ENCODE measurements at regions not wholly inside any gene's neighbourhood (a gene's known extent, or its start where the extent isn't known, plus 50 kb on each side); places are given as distances from the start of the nearest gene placed in this dataset.
A peak's percentile ranks its signal among the peaks of the same experiment; 100 is the strongest.

DNA sequence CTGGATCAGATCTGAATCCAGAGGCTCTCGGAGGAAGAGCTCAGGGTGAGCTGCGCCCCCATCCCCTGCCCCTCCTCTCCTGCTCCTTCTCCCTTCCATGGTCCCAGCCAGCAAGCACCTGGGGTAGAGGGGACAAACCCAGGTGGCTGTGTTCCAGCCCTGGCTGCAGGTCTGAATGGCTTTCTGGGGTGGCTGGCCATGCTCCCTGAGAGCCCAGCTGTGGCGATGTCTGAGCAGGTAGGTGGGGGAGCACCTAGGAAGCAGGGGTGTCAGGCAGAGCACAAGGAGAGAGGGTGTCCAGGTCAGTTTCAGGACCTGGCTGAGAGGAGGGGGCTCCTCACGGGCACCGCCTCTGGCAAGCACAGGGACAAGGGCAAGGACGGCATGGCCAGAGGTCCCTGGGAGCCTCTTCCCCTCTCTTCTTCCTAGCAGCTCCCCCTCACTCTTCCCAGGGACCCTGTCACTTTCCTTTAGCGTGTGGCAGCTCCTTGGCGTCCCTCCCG is 310.0 kb downstream of the SEC14L1 start:
- no peak for DNase-seq

DNA sequence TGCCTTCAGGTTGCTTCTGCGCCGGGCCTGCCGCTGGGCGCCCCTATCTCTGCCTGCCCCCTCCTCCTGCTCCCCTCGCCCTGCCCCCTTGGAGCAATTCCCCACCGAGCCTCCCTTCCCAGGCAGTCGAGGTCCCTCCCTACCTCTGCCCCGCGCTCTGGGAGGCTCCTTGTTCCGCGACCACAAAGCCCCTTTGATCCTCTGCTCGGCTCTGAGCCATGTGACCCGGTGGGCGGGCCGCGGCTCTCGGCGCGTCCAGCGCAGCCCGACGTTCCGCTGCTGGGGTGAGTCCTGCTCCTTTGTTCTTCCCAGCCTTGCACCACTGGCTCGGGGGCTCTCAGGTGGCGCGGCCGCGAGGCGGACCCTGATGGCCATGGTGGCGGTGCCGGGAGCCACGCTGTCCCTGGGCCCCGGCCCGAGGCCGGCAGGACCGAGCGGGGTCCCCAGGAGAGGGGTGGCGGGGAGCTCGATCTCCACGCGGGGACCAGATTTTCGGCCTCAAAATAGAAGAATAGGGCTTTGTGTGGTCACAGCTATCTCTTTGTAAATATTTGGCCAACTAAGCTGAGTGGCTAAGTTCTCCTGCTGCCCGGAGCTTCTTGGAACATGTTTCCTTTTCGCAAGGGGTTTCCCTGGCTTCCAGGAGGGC is 310.6 kb downstream of the SEC14L1 start:
- peak; percentile 68 for DNase-seq

DNA sequence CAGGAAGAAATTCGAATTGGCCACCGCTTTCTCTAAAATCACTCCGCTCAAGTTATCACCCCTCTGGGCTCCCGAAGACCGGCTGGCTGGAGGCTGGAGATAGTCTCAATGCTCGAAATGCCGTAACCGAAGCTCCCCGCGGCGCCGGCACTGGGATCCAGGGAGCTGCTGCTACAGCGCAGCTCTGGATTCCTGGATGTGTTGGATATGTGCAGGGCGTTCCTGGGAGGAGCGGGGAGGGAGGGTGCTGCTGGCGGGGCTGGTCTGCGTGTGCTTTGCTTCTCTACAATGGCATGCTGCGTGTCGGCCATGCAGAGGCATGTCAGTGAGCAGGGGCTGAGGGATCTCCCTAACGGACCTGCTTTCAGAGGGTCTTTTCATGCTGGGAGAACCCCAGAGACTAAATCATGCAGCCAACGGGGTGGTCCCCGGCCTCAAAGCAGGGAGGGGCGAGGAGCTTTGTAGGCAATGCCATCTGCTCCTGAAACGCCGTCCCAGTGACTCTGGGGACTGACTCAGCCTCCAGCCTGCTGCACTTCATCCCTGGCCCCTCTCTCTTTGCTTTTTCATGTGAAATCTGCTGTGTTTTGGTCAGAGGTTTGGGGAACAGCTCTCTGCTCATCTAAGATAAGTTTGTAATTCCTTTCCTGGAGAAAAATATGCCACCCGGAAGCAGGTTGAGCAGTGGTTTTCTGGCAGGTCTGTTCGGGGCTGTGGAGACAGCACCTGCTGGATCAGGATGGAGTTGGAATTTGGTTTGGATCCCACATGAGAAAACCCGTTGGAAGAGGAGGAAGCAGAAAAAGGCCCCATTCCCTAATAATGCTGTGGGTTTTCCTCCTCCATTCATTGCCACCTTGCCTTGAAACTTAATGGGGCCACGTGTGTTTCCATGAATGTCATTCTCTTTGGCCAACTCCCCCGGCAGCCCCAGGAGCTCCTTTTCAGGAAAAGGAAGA is 311.4 kb downstream of the SEC14L1 start:
- no peak for DNase-seq

DNA sequence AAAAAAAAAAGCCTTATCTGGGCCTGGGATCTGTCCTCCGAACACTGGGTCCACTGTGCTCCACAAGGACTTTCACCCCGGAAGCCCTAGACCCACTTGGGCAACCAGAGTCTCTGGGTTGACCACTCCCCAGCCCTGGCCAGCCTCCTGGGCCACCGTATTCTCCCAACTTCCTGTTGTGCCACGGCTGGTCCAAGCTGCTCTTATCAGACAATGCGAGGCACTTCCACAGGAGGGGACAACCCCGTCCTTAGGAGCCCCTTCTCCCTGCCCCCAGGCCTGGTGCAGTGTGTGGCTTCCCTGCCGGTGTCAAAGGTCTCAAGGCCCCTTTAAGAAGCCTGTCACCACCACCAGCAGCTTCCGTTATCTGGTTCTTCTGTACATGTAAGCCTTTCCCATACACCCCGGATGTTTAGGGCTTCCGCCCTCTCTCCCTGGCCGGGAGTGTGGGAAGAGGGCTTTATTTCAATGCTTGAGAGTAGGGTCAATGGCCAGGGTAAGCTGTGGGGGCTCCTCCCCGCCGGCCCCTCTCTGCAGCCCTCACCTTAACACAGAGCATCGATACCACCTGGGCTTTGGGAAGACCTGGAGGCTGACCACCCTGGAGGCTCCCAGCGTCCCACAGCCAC is 313.0 kb downstream of the SEC14L1 start:
- peak; percentile 62 for DNase-seq

DNA sequence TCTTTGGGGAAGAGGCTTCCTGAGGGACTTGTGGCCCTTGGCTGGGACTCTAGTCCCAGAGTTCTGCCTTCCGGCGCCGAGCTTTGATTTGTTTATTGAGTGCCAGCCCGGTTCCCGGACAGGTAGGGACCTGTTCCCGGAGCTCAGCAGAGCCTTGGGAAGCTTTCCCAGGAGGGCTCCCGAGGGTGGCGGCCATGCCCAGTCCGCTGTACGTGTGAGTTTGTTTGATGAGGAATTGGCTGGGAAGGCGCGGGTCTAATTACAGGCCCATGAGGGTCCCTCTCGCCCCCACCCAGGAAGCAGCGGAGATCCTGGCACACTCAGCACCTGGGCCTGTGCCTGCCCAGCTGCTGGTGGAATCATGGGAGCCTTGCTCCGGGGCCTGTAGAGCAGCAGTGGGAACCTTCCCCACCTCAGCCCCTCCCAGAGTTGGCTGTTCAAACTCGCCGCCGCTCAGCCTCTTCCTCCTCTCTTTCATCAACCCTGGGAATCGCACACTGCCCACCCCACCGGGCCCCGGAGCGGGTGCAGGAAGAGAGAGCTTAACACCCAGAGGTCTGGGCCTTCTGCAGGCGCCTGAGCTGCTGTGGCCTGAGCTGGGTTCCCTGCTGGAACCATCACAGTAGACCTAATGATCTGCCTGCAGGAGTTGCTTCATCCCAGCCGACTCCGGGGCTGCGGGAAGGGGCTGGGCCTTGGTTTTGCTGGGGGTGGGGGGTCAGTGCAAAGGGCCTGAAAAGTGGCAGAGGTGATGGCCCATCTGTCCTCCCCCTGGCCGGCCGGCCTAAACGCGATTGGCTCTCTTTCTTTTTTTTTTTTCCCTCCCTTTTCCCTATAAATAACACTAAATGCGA is 313.7 kb downstream of the SEC14L1 start:
- DNase-seq = no peak

DNA sequence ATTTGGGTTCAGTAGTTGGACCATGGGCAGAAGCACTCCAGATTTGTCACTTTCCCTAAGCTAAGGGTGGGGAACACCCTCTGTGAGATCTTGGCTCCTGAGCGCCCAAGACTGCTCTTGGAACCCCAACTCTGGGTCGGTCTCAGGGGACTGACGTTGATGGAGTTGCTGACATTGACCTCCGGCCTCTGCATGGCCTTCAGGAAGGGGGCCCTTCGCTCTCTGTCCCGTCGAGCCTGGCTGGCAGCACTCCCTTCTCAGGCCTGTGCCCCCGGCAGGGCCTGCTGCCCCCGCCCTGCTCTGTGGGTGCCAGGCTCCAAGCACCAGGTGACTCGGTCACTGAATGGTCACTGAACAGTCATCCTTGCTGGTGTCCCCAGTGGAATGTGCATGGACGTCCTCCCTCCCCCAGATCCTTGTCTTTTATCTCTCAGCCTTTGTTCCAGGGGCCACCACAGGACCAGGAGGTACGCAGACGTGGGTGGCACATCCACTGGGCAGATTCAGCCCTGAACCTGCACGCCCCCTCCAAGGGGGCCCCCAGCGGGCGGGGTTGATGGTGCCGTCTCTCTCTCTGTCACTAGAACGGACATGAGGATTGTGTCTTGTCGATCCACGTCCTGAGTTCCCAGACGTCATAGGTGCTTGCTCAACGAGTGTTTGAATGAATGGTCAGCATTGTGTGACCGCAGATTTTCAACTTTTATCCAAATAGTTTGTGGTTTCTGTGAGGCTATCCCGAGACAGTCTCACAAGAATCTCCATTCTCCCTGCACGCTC is 314.5 kb downstream of the SEC14L1 start:
- no peak for DNase-seq

DNA sequence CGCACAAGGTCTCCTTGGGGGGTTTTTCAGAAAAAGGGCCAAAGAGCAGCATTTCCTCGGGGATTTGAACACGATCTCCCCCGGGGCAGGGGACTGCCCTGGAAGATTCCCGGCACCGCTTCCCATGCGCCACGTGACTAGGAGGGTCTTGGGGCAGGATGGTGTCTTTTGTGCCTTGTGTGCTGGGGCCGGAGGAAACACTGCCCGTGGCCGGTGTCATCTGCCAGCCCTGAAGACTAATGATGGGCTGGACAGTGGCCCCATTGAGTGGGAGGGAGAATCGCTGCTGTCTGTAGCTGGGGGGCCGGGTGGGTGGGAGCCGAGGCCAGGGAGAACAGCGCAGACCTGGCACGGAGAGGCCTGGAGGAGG is 315.1 kb downstream of the SEC14L1 start:
- no peak for DNase-seq

DNA sequence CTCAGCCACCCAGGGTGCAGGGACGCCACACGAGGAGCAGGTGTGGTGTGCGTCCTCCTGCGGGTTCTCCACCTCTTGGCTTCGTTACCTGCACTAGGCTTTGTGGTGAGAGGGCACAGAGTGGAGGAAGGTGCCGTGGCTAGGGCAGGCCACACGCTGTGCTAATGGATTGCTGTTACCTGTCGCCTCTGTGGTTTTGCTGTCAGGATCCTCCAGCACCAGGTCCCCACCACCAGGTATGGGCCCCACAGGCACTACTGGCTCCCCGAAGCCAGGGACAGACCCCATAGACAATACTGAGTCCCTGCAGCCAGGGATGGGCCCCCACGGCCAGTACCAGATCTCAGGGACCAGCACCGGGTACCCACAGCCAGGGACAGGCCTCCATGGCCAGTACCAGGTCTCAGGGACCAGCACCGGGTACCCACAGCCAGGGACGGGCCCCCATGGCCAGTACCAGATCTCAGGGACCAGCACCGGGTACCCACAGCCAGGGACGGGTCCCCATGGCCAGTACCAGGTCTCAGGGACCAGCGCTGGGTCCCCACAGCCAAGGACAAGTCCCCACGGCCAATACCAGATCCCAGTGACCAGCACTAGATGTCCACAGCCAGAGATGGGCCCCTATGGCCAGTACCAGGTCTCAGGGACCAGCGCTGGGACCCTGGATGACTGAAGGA is 315.6 kb downstream of the SEC14L1 start:
- peak; percentile 59 for DNase-seq

DNA sequence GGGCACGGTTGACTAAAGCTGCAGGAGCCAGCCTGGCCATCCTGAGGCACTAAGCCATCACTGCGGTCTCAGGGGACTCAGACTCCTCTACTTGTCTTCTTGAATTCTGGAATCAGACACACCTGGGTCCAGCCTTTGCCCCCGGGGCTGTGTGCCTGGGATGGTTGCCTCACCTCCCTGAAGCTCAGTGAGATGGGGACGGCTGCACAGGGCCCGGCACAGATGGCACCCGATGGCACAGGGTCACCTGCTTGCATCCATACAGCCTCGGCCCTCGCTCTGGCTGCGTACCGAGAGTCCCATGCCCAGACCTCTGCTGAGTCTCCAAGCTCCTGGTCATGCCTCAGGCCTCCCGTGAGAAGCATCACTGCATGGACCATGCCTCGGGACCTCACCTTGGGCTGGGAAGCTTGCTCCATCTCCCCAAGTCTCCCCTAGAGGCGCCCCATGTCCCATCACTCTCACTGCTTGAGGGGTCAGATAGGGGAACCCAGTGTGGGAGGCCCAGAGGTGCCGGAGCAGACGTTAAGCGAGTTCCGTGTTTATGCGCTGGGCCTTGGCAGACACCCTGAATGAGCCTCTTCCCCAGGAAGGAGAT is 316.3 kb downstream of the SEC14L1 start:
- DNase-seq = no peak

DNA sequence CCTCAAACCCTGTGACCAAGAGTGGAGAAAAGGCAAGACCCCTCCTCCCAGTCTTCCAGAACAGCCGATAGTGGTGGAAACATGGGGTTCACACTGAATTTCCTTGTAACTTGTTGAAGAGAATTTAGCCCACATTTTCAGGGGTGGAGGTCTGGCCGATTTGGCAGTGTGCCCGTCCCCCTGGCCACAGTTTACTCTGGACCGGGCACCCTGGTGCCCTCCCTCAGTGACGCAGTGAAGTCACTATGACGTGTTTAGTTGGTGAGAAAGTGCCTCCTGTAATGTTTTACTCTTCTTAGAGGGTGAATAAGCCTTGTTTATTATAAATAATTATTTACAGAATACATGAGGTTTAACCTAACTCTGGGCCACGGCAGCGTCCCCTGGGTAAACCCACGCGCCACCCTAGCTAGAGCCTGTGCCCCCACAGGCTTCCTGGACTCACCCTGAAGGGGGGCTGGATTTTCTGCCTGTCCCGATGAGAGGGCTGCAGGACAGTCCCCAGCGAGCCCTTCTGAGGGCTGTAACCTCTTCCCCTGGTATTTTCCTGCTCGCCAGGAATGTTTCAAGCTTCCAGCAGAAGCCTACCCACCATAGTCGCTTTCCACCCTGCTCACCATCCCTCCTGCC is 316.9 kb downstream of the SEC14L1 start:
- DNase-seq = no peak

DNA sequence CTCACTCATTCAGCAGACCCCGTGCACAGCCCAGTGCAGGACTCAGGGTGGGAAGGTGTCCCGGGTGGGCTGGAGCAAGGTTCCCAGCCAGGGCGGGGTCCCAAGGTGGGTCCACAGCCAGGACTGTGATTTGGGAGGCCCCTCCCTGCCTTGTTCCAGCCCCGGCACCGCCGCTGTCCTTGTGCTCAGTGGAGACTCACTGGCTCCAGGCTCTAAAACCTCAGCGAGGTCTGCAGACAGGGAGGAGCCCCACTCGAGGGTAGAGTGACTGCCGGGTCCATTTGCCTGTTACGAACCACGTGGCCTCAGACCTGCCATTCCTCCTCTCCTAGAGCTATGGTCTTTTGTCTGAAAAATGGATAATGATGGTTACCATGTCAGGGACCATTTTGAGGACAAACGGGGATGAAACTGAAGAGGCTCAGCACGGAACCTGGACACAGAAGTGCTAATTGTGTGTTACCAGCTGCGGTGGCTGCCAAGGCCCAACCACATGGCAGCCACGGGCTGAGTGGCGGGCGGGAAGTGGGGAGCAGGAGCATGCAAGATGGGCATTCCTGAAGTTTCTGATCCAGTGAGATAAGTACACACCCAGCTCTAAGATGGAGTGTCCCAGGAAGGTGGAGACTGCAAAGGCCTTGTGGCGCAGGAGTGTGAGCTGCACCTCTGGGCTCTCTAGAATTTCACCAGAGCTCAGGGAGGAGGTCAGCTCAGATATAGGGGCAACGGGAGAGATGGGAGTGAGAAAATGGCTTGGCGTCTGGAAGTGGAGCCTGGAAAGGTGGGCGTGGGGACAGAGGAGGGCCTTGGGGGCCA is 317.6 kb downstream of the SEC14L1 start:
- no peak for DNase-seq

DNA sequence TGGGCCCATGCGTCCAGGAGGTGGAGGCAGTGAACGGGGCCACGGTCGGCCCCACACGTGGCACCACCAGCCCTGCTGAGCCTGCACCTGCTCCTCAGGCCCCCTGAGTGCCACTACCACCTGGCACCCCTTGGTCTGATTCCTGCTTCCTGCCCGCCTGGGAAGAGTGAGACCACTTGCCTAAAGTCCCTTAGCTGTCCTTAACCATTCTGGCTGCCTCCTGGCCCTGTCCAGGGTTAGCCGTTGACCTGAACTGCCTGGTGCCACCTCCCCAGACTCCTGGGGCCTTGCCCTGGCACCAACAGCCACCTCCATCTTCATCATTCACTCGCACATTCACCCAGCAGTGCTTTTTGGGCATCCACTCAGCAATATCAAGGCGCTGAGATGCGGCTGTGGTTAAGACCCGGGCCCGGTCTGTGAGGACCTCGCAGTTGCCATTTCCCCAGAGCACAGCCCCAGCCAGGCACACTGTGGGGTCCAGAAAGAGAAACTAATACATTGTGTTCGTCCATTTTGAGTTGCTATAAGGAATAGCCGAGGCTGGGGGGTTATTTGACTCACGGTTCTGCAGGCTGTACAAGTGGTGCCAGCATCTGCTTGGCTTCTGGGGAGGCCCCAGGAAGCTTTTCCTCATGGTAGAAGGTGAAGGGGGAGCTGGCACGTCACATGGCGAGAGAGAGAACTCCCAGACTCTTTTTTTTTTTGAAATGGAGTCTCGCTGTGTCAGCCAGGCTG is 318.4 kb downstream of the SEC14L1 start:
- no peak for DNase-seq

DNA sequence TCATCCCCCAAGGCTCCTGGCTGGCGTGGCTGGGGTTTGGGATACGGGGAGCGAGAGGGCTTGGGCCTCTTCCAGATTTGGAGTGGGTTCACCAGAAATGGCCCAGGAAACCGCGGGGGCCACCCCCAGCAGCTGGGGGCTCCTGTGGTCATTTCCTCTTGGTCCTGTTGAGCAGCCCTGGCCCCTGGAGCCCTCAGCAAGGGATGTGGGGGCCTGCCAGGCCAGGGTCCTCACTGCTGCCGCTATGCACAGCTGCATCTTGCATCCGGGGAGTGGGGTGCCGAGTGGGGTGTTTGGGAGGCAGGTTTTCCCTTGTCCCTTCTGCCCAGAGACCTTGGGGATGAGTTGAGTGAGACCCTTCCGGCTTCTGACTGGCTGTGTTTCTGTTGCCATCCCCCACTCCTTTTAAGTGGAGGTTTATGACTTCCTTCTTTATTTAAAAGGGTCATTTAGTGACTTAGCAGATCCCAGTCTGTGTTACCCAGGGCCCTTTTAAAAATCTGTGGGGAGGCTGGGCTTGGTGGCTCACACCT is 319.8 kb downstream of the SEC14L1 start:
- no peak for DNase-seq

DNA sequence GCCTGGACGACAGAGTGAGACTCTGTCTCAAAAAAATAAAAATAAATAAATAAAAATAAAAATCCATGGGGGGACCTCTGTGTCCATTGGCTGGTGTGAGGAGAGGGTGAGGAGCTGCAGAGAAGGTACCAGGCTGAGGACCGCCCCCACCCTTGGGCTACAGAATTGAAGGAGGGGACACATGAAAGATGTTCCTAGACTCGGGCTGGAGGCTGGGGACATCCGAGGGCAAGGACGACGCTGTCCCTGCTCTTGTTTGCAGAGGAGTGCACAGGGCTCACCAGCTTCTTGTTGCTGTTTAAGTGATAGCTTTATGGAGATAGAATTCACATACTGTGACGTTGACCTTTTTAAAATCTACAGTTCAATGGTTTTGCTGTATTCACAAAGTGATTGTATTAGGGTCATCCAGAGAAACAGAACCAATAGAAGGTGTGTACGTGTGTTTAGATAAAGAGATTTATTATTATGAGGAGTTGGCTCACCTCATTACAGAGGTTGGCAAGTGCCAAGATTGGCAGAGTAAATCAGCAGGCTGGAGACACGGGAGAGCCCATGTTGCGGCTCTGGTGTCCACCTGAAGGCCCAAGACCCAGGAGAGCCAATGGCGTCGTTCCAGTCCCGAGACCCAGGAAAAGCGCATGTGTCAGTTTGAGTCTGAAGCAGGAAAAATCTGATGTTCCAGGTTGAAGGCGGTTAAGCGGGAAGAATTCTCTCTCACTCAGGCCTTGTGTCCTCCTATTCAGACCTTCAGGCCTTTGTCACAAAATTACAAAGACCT is 320.7 kb downstream of the SEC14L1 start:
- no peak for DNase-seq

DNA sequence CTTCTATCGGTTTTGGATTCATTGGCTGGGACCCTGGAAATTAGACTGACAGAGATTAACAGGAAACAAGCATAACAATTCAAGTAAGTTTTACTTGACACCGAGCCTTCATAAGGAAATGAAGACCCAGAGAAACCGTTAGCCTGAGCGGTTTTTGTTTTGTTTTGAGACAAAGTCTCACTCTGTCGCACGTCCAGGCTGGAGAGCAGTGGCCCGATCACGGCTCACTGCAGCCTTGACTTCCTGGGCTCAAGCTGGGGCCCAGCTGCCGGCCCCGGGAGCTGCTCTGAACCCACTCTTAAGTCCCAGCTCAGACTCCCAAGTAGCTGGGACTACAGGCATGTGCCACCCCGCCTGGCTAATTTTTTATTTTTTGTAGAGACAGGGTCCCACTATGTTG is 321.3 kb downstream of the SEC14L1 start:
- DNase-seq = peak; percentile 49

DNA sequence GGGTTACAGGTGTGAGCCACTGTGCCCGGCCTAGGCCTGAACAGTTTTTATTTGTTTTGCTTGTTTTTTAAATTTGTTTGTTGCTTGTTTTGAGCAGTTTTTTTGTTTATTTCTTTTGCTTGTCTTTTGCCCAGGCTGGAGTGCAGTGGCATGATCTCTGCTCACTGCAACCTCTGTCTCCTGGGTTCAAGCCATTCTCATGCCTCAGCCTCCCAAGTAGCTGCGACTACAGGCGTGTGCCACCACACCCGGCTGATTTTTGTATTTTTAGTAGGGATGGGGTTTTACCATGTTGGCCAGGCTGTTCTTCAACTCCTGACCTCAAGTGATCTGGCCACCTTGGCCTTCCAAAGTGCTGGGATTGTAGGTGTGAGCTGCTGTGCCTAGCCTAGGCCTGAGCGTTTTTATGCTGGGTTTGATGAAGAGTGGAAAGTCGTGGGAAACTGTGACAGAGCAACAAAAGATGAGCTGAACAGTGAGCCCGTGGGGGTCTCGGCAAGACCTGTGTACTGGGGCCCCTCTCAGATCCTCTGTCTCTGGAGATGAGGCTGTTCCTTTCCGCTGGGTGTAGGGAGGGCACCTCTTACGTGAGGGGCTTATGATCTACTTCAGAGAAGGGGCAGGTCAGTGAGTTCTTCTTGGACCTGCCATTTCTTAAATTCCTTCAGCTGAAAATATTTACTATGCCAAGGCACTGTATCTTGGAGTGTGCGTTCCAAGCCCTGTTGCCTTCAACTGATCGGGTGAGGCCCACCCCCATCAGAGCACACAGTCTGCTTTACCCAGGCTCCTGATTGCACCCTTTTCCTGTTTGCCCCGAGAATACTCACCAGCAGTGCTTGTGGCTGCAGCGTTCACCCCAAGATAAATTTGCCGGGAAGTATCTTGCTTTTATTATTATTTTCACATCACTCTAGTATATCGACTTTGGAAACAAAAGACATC is 322.1 kb downstream of the SEC14L1 start:
- no peak for DNase-seq
